COR-L47 (cell line): ENCODE measurements at regions not wholly inside any gene's neighbourhood (a gene's known extent, or its start where the extent isn't known, plus 50 kb on each side); places are given as distances from the start of the nearest gene placed in this dataset.

Experiments used
- DNase-seq: peaks from one replicate; lab custom pipeline; 2025; lab: John Stamatoyannopoulos, UW

- DNase-seq, result no peak
These were observed 263.7 kb upstream of the ARID1B start for GRCh38 chr6:156513504-156513903.

- no peak for DNase-seq
These were observed 265.6 kb upstream of the ARID1B start for GRCh38 chr6:156511570-156511969.

- no peak for DNase-seq
These were observed 266.1 kb upstream of the ARID1B start for GRCh38 chr6:156511051-156511450.

- no peak for DNase-seq
These were observed 266.9 kb upstream of the ARID1B start for GRCh38 chr6:156510242-156510641.

- no peak for DNase-seq
These were observed 267.7 kb upstream of the ARID1B start for GRCh38 chr6:156509496-156509895.

GRCh38 chr6:156508923-156509322 lies 268.3 kb upstream of the ARID1B start:
- DNase-seq, result no peak

GRCh38 chr6:156508126-156508525 lies 269.1 kb upstream of the ARID1B start:
- DNase-seq, result no peak

- no peak for DNase-seq
These were observed 269.5 kb upstream of the ARID1B start for GRCh38 chr6:156507656-156508055.

GRCh38 chr6:156507106-156507505 lies 270.1 kb upstream of the ARID1B start:
- DNase-seq, result no peak

GRCh38 chr6:156502969-156503504 lies 274.1 kb upstream of the ARID1B start:
- DNase-seq, result no peak

GRCh38 chr6:156497618-156498017 lies 279.6 kb upstream of the ARID1B start:
- DNase-seq, result no peak

- DNase-seq, result no peak
These were observed 289.3 kb upstream of the ARID1B start for GRCh38 chr6:156487877-156488276.

- DNase-seq, result no peak
These were observed 292.0 kb upstream of the ARID1B start for GRCh38 chr6:156485150-156485549.

GRCh38 chr6:156474507-156475120 lies 302.6 kb upstream of the ARID1B start:
- DNase-seq, result no peak

- no peak for DNase-seq
These were observed 306.2 kb upstream of the ARID1B start for GRCh38 chr6:156471000-156471399.

GRCh38 chr6:156464100-156464878 lies 312.9 kb upstream of the ARID1B start:
- DNase-seq, result no peak

GRCh38 chr6:156461647-156462046 lies 315.5 kb upstream of the ARID1B start:
- DNase-seq, result no peak

- DNase-seq, result no peak
These were observed 319.6 kb upstream of the ARID1B start for GRCh38 chr6:156457601-156458000.

- no peak for DNase-seq
These were observed 321.3 kb upstream of the ARID1B start for GRCh38 chr6:156455847-156456246.

- no peak for DNase-seq
These were observed 322.3 kb upstream of the ARID1B start for GRCh38 chr6:156454867-156455266.

- no peak for DNase-seq
These were observed 325.5 kb upstream of the ARID1B start for GRCh38 chr6:156451726-156452125.

GRCh38 chr6:156451088-156451487 lies 326.1 kb upstream of the ARID1B start:
- DNase-seq, result no peak

- no peak for DNase-seq
These were observed 326.8 kb upstream of the ARID1B start for GRCh38 chr6:156450421-156450820.
